ENCODE measurements at regions not wholly inside any gene's neighbourhood (a gene's known extent, or its start where the extent isn't known, plus 50 kb on each side); places are given as distances from the start of the nearest gene placed in this dataset.

- Histone ChIP-seq H4K20me1 (ENCODE audit: insufficient read depth, low read length) (no peaks in the 10 kb centered on the region), H3K4me1 (ENCODE audit: insufficient read depth, low read length) (no peaks in the 10 kb centered on the region), H3K4me3 (ENCODE audit: insufficient read depth, low read length) (no peak overlapping the region), H3K27me3 (ENCODE audit: insufficient read depth, low read length) (no peaks in the 10 kb centered on the region), H3K79me2 (ENCODE audit: insufficient read depth, low read length) (no peaks in the 10 kb centered on the region), H2AFZ (ENCODE audit: low read length) (no peak overlapping the region), H3K4me2 (ENCODE audit: insufficient read depth, low read length) (no peak overlapping the region), H3K36me3 (ENCODE audit: insufficient read depth, low read length) (no peaks in the 10 kb centered on the region), H3K27ac (ENCODE audit: low read depth, low read length) (no peak overlapping the region), H3K9me3 (ENCODE audit: low read depth, low read length) (no peaks in the 10 kb centered on the region)
- DNase-seq (ENCODE audit: insufficient read length, low spot score, missing footprints) = peak; percentile 84
- no peak for TF ChIP-seq CTCF (IDR thresholded peaks at IDR 0.05; ENCODE audit: extremely low read depth, low read depth, low read length)
Observed at GRCh38 chr10:121662945-121663917, 65.0 kb upstream of the FGFR2 start.

- no peak for DNase-seq (ENCODE audit: insufficient read length, low spot score, missing footprints)
- Histone ChIP-seq H2AFZ (ENCODE audit: low read length) (no peak overlapping the region), H3K9me3 (ENCODE audit: low read depth, low read length) (no peaks in the 10 kb centered on the region), H3K36me3 (ENCODE audit: insufficient read depth, low read length) (no peaks in the 10 kb centered on the region), H3K79me2 (ENCODE audit: insufficient read depth, low read length) (no peaks in the 10 kb centered on the region), H3K4me2 (ENCODE audit: insufficient read depth, low read length) (no peak overlapping the region), H3K27me3 (ENCODE audit: insufficient read depth, low read length) (no peaks in the 10 kb centered on the region), H3K4me1 (ENCODE audit: insufficient read depth, low read length) (no peaks in the 10 kb centered on the region), H4K20me1 (ENCODE audit: insufficient read depth, low read length) (no peaks in the 10 kb centered on the region), H3K4me3 (ENCODE audit: insufficient read depth, low read length) (no peak overlapping the region), H3K27ac (ENCODE audit: low read depth, low read length) (no peak overlapping the region)
- no peak for TF ChIP-seq CTCF (IDR thresholded peaks at IDR 0.05; ENCODE audit: extremely low read depth, low read depth, low read length)
Observed at GRCh38 chr10:121662531-121662930, 64.3 kb upstream of the FGFR2 start.

- Histone ChIP-seq H3K27me3 (ENCODE audit: insufficient read depth, low read length) (no peaks in the 10 kb centered on the region), H3K4me2 (ENCODE audit: insufficient read depth, low read length) (no peak overlapping the region), H4K20me1 (ENCODE audit: insufficient read depth, low read length) (no peaks in the 10 kb centered on the region), H3K4me3 (ENCODE audit: insufficient read depth, low read length) (no peak overlapping the region), H3K79me2 (ENCODE audit: insufficient read depth, low read length) (no peaks in the 10 kb centered on the region), H3K36me3 (ENCODE audit: insufficient read depth, low read length) (no peaks in the 10 kb centered on the region), H3K9me3 (ENCODE audit: low read depth, low read length) (no peaks in the 10 kb centered on the region), H3K4me1 (ENCODE audit: insufficient read depth, low read length) (no peaks in the 10 kb centered on the region), H3K27ac (ENCODE audit: low read depth, low read length) (no peak overlapping the region), H2AFZ (ENCODE audit: low read length) (no peak overlapping the region)
- no peak for TF ChIP-seq CTCF (IDR thresholded peaks at IDR 0.05; ENCODE audit: extremely low read depth, low read depth, low read length)
- DNase-seq (ENCODE audit: insufficient read length, low spot score, missing footprints) = no peak
Observed at GRCh38 chr10:121661451-121661851, 63.2 kb upstream of the FGFR2 start.

GRCh38 chr10:121659236-121659635, 61.0 kb upstream of the FGFR2 start:
- Histone ChIP-seq H3K27me3 (ENCODE audit: insufficient read depth, low read length) (no peaks in the 10 kb centered on the region), H3K36me3 (ENCODE audit: insufficient read depth, low read length) (no peaks in the 10 kb centered on the region), H3K27ac (ENCODE audit: low read depth, low read length) (no peak overlapping the region), H3K4me2 (ENCODE audit: insufficient read depth, low read length) (no peak overlapping the region), H2AFZ (ENCODE audit: low read length) (no peak overlapping the region), H4K20me1 (ENCODE audit: insufficient read depth, low read length) (no peaks in the 10 kb centered on the region), H3K4me1 (ENCODE audit: insufficient read depth, low read length) (no peaks in the 10 kb centered on the region), H3K9me3 (ENCODE audit: low read depth, low read length) (no peaks in the 10 kb centered on the region), H3K79me2 (ENCODE audit: insufficient read depth, low read length) (no peaks in the 10 kb centered on the region), H3K4me3 (ENCODE audit: insufficient read depth, low read length) (no peak overlapping the region)
- TF ChIP-seq CTCF (IDR thresholded peaks at IDR 0.05; ENCODE audit: extremely low read depth, low read depth, low read length) = no peak
- DNase-seq (ENCODE audit: insufficient read length, low spot score, missing footprints) = no peak
